BE2C (cell line): ENCODE measurements at regions not wholly inside any gene's neighbourhood (a gene's known extent, or its start where the extent isn't known, plus 50 kb on each side); places are given as distances from the start of the nearest gene placed in this dataset.
"Not testable (repeated sequence)": the region's sequence is repeated elsewhere in the genome, so short reads cannot be mapped to it uniquely, and the experiment has no call there.

Experiments
- DNase-seq: peaks from one replicate; pipeline ENCODE4 v3.0.0-alpha.2; 2020
- H3K27me3 ChIP-seq: fragments of 250-450 bp; sonication (Bioruptor Pico); 2 replicates; pipeline ENCODE4 v1.5.1; 2020; ENCODE audit warnings: mild to moderate bottlenecking
- H3K36me3 ChIP-seq: fragments of 250-450 bp; sonication (Bioruptor Pico); 2 replicates; pipeline ENCODE4 v1.5.1; 2020; ENCODE audit warnings: mild to moderate bottlenecking
- H3K4me1 ChIP-seq: fragments of 250-450 bp; sonication (Bioruptor Pico); 2 replicates; pipeline ENCODE4 v1.5.1; 2020
- H3K4me3 ChIP-seq: 2 replicates; pipeline ENCODE4 v1.5.1; 2011; ENCODE audit warnings: low read depth, low read length
- H3K9me3 ChIP-seq: fragments of 250-450 bp; sonication (Bioruptor Pico); 2 replicates; pipeline ENCODE4 v1.5.1; 2020
- TF ChIP-seq, protein P1 (sequence below): IDR thresholded peaks from 2 replicates; pipeline ENCODE4 v1.5.1; 2012; ENCODE audit warnings: mild to moderate bottlenecking, low read depth, low read length

DNA sequence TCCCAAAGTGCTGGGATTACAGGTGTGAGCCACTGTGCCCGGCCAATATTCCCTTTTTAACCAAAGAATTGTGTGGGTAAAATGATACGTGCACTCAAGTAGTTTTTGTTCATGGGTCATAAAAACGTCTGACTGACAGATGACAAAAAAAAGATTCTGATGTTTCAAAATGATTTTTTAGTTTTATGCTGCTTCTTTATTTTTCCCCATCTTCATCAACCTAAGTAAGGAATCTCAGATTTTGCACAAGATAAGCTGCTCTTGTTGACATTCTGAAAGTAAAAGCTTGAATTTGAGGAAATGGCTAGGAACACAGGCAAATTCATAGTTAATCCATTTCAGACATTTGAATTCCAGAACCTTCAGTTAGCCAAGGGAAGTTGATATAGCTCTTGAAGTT, 526.1 kb upstream of the NRP1 start:
- H3K27me3 ChIP-seq = no peaks in the 10 kb centered on the region
- DNase-seq = no peak
- H3K4me3 ChIP-seq = no peak overlapping the region
- no peaks in the 10 kb centered on the region; the same call in 1 of the 2 replicates for H3K4me1 ChIP-seq
- H3K9me3 ChIP-seq = no peaks in the 10 kb centered on the region
- TF ChIP-seq, protein P1, sequence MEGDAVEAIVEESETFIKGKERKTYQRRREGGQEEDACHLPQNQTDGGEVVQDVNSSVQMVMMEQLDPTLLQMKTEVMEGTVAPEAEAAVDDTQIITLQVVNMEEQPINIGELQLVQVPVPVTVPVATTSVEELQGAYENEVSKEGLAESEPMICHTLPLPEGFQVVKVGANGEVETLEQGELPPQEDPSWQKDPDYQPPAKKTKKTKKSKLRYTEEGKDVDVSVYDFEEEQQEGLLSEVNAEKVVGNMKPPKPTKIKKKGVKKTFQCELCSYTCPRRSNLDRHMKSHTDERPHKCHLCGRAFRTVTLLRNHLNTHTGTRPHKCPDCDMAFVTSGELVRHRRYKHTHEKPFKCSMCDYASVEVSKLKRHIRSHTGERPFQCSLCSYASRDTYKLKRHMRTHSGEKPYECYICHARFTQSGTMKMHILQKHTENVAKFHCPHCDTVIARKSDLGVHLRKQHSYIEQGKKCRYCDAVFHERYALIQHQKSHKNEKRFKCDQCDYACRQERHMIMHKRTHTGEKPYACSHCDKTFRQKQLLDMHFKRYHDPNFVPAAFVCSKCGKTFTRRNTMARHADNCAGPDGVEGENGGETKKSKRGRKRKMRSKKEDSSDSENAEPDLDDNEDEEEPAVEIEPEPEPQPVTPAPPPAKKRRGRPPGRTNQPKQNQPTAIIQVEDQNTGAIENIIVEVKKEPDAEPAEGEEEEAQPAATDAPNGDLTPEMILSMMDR = no peak
- no peaks in the 10 kb centered on the region for H3K36me3 ChIP-seq

DNA sequence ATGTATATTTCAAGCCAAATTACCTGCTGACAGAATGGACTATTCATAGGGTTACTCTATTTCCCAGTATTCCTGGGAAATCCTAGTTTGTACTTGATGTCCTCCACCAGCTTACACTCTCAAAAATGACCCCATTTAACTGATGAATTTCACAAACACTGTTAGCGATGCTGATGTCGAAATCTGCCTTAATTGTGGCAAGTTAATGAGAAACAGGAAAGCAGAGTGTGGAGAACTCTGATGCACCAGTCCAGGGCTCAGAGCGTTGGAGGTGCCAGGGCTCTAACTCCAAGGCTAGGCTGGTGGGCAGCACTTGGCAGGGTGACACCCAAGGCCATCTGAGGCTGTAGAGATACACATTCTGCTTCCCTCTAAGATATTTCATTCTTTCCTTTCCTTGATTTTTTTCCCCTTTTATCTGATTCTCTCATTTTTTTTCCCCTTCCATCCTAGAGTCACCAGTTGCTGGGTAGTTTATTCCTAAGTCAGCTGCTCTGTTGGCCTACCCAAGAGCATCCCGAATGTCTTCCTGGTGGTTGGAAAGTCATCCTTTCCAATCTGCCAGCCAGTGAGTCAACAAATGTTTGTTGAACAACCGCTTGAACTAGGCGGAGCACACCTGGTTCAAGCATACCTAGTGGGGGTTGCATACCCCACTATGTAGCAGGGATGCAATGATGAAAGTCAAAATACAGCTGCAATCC, 525.0 kb upstream of the NRP1 start:
- Histone ChIP-seq H3K9me3 (no peaks in the 10 kb centered on the region), H3K4me3 (no peak overlapping the region), H3K27me3 (no peaks in the 10 kb centered on the region), H3K36me3 (no peaks in the 10 kb centered on the region), H3K4me1 (no peaks in the 10 kb centered on the region; the same call in 1 of the 2 replicates)
- DNase-seq = no peak
- TF ChIP-seq, protein P1 = no peak

DNA sequence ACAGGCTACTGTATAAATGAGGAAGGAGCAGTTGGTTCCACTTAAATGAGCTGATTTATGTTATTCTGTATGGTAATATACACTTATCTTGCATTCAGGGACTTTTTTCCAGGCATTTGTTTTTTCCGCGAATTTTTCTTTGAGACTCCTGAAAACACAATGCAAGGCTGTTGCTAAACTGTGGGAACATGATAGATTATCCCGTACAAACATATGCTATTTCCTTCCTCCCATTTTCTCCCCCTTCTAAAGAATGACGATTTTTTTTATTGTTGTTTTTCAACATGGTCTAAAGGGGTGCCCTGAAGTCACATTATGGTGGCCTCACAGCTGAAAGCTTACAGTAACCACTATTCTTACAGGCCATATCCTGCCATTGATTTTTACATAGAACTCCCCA, 523.9 kb upstream of the NRP1 start:
- DNase-seq = no peak
- no peaks in the 10 kb centered on the region for H3K9me3 ChIP-seq
- H3K4me3 ChIP-seq = no peak overlapping the region
- TF ChIP-seq, protein P1 = no peak
- no peaks in the 10 kb centered on the region for H3K27me3 ChIP-seq
- no peaks in the 10 kb centered on the region for H3K36me3 ChIP-seq
- no peaks in the 10 kb centered on the region; the same call in 1 of the 2 replicates for H3K4me1 ChIP-seq

DNA sequence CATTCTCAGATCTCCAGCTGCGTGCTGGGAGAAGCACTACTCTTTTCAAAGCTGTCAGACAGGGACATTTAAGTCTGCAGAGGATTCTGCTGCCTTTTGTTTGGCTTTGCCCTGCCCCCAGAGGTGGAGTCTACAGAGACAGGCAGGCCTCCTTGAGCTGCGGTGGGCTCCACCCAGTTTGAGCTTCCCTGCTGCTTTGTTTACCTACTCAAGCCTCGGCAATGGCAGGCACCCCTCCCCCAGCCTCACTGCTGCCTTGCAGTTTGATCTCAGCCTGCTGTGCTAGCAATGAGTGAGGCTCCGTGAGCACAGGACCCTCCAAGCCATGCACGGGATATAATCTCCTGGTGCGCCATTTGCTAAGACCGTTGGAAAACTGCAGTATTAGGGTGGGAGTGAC, 518.8 kb upstream of the NRP1 start:
- H3K36me3 ChIP-seq, H3K27me3 ChIP-seq, DNase-seq, H3K4me1 ChIP-seq, H3K9me3 ChIP-seq, H3K4me3 ChIP-seq: not testable (repeated sequence)

DNA sequence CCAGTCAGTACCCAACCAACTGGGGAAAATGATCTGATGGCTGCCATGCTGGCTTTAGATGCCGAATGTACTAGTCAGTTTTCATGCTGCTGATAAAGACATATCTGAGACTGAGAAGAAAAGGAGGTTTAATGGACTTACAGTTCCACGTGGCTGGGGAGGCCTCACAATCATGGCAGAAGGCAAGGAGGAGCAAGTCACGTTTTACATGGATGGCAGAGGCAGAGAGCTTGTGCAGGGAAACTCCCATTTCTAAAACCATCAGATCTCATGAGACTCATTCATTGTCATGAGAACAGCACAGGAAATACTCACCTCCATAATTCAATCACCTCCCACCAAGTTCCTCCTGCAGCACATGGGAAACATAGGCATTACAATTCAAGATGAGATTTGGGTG, 508.9 kb upstream of the NRP1 start:
- no peak for DNase-seq
- H3K9me3 ChIP-seq = no peaks in the 10 kb centered on the region
- H3K4me3 ChIP-seq = no peak overlapping the region
- no peaks in the 10 kb centered on the region for H3K27me3 ChIP-seq
- TF ChIP-seq, protein P1 = no peak
- H3K36me3 ChIP-seq = no peaks in the 10 kb centered on the region
- H3K4me1 ChIP-seq = no peaks in the 10 kb centered on the region

DNA sequence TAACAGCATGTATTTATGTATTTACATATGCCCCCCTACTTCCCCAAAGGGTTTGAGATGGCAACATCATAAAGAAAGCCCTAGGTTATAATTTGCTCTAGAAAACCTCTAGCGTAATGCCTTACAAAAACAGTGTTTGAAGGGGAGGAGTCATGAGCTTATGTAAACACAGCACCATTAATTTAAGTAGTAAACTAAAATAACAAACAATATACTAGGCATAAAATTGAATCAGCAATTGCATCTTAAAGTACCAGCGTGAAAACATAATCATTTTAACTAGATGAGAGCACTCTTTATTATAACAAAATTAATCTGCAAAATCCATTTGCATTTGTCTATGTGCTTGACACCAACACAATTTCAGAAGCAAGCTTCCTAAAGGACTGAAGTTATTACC, 507.2 kb upstream of the NRP1 start:
- H3K27me3 ChIP-seq = no peaks in the 10 kb centered on the region
- TF ChIP-seq, protein P1 = no peak
- no peaks in the 10 kb centered on the region for H3K36me3 ChIP-seq
- no peak overlapping the region for H3K4me3 ChIP-seq
- no peaks in the 10 kb centered on the region for H3K9me3 ChIP-seq
- H3K4me1 ChIP-seq = no peaks in the 10 kb centered on the region
- no peak for DNase-seq
